Gastrocnemius medialis (tissue), 4 donors: ENCODE measurements at regions not wholly inside any gene's neighbourhood (a gene's known extent, or its start where the extent isn't known, plus 50 kb on each side); places are given as distances from the start of the nearest gene placed in this dataset.

ENCODE experiments used
- ATAC-seq, 2 donors: fragments of 150-250 bp; one replicate each; pipeline ENCODE4 v1.9.1; 2016
- DNase-seq, 2 donors: peaks; one replicate each; pipeline ENCODE4 v3.0.0-alpha.2; 2019
- H3K27ac ChIP-seq, 4 donors: fragments of 200-600 bp; sonication (generic); 1 replicate in 1 of 4; 2 replicates in 3 of 4; pipeline ENCODE4 v1.5.1; 2016 to 2018; ENCODE audit warnings: mild to moderate bottlenecking in 2 of 4, moderate library complexity in 1 of 4
- H3K27me3 ChIP-seq, 3 donors: fragments of 200-600 bp; sonication (generic) in 2 of 3; 1 replicate in 1 of 3; 2 replicates in 2 of 3; pipeline versions ENCODE4 v1.5.1 to v1.6.0; 2016 to 2019; ENCODE audit warnings: mild to moderate bottlenecking in 1 of 3, moderate library complexity in 1 of 3
- H3K36me3 ChIP-seq, 2 donors: fragments of 200-600 bp; sonication (generic) in 1 of 2; one replicate each; pipeline ENCODE4 v1.5.1; 2017 to 2018
- H3K4me1 ChIP-seq, 2 donors: fragments of 200-600 bp; sonication (generic) in 1 of 2; one replicate each; pipeline ENCODE4 v1.5.1; 2016 to 2017; ENCODE audit warnings: mild to moderate bottlenecking in 2 of 2
- H3K4me3 ChIP-seq, 4 donors: fragments of 200-600 bp; sonication (generic) in 3 of 4; 1 replicate in 1 of 4; 2 replicates in 3 of 4; pipeline ENCODE4 v1.5.1; 2016 to 2019; ENCODE audit warnings: mild to moderate bottlenecking in 2 of 4
- H3K9me3 ChIP-seq, 3 donors: fragments of 200-600 bp; sonication (generic) in 2 of 3; 1 replicate in 1 of 3; 2 replicates in 2 of 3; pipeline ENCODE4 v1.5.1; 2016 to 2019
- CTCF ChIP-seq, 5 experiments: fragments of 450-650 bp in 3 of 5; fragments of 200-600 bp in 2 of 5; sonication (generic) in 2 of 5; IDR thresholded peaks in 4 of 5; conservative IDR thresholded peaks in 1 of 5; 1 replicate in 4 of 5; 2 replicates in 1 of 5; pipeline ENCODE4 v1.5.1; 2016 to 2019; ENCODE audit warnings: antibody characterized with exemption in 5 of 5, mild to moderate bottlenecking in 3 of 5, moderate library complexity in 3 of 5
- POLR2A ChIP-seq, 2 donors: fragments of 450-650 bp; IDR thresholded peaks; one replicate each; pipeline ENCODE4 v1.6.1; 2017; ENCODE audit warnings: antibody characterized with exemption in 2 of 2, mild to moderate bottlenecking in 2 of 2, moderate library complexity in 2 of 2
- in situ Hi-C, 4 donors: fragments of 200-750 bp; cut with MboI; loops; one replicate each; pipeline versions ENCODE4 v1.15.0 to v1.8.0; 2017; ENCODE audit warnings: low sequenced_read_pairs in 4 of 4
- intact Hi-C: fragments of 100-400 bp; cut with DNase I; formaldehyde crosslinking; loops from one replicate; pipeline ENCODE4 v1.15.1; 2023; ENCODE audit warnings: low total_unique reads

GRCh38 chr5:68376935-68377334, 161.4 kb downstream of the PIK3R1 start:
- H3K27ac ChIP-seq, result no peak overlapping the region
- H3K27me3 ChIP-seq, result no peaks in the 10 kb centered on the region
- ATAC-seq (no peak), DNase-seq (no peak)
- no peaks in the 10 kb centered on the region for H3K4me1 ChIP-seq
- TF ChIP-seq CTCF (IDR thresholded peaks at IDR 0.05 in 4 of 5, conservative IDR thresholded peaks at IDR 0.05 in 1 of 5) (no peak), POLR2A (IDR thresholded peaks at IDR 0.05) (no peak)
- no peaks in the 10 kb centered on the region for H3K9me3 ChIP-seq
- in situ Hi-C loops (no loop called here), intact Hi-C loops (no loop called here)
- H3K4me3 ChIP-seq, result no peak overlapping the region
- H3K36me3 ChIP-seq, result no peaks in the 10 kb centered on the region

- DNase-seq (no peak), ATAC-seq (no peak)
- TF ChIP-seq CTCF (IDR thresholded peaks at IDR 0.05 in 4 of 5, conservative IDR thresholded peaks at IDR 0.05 in 1 of 5) (no peak), POLR2A (IDR thresholded peaks at IDR 0.05) (no peak)
- Histone ChIP-seq H3K4me3 (no peak overlapping the region), H3K27ac (no peak overlapping the region), H3K4me1 (no peaks in the 10 kb centered on the region), H3K9me3 (no peaks in the 10 kb centered on the region), H3K27me3 (no peaks in the 10 kb centered on the region), H3K36me3 (no peaks in the 10 kb centered on the region)
- in situ Hi-C loops, result no loop called here
- intact Hi-C loops, result no loop called here
Measured at GRCh38 chr5:68377733-68378132, 162.2 kb downstream of the PIK3R1 start.

DNA sequence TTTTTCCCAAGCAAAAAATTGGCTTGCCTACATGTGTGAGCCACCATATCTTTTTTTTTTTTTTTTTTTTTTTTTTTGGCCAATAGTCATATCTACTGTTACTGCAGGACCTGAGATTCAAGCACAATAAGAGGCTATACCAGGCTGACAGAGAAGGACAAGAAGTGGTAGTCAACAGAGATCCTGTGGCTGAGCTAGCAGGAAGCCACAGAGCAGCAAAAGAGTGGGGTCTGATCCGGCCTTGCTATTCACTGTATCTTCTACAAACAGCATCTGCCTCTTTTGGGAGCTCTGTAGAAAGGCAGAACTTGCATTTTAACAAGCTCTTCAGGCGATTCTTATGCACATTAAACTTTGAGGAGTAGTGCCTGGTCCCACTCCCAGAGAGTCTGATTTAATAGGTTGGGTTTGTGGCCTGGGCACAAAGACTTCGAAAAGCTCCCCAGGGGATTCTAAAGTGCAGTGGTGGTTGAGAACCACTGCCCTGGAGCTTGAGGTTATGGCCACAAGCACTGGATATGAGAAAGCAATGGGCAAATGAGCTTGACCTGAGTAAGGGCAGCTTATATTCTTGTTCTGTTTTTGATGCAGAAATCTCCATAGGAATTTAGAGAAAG, 162.8 kb downstream of the PIK3R1 start:
- no peaks in the 10 kb centered on the region for H3K9me3 ChIP-seq
- no peak for DNase-seq
- TF ChIP-seq CTCF (IDR thresholded peaks at IDR 0.05 in 4 of 5, conservative IDR thresholded peaks at IDR 0.05 in 1 of 5) (no peak), POLR2A (IDR thresholded peaks at IDR 0.05) (no peak)
- H3K27me3 ChIP-seq, result no peaks in the 10 kb centered on the region
- H3K27ac ChIP-seq, result no peak overlapping the region
- in situ Hi-C loops, result no loop called here
- no peak overlapping the region for H3K4me3 ChIP-seq
- H3K4me1 ChIP-seq, result no peaks in the 10 kb centered on the region
- no peak for ATAC-seq
- H3K36me3 ChIP-seq, result no peaks in the 10 kb centered on the region
- intact Hi-C loops, result no loop called here

DNA sequence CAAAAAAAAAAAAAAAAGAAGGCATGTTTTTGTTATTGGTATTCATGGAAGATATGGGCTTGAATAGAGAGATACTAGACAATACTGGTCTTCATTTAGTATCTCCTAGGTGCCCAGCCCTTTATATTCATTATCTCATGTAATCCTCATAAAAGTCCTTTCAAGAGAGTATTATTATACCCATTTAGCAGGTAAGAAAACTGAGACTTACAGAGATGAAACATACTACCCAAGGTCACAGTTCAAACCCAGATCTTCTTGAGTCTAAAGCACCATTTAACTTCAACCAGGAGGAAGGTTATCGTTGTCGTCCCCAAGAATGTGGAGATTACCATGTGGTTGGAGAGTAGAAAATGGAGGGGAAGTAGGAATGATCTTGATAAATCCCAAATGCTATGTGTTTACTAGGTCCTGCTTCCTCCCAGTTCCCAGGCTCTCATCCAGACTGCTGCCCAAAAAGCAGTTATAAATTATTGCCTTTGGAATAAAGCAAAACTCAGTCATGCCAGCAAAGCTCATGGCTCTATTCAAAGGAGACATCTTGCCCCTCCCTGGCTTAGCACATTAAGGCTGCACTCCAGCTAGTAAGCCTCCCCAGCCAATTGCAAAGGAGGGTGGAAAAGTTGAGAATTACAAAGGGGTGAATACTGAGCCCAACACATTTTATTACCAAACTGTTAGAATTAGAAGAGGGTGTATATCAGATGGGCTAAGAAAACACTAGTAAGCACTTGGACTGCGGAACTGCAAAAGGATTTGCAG, 163.9 kb downstream of the PIK3R1 start:
- no peak overlapping the region for H3K27ac ChIP-seq
- H3K4me3 ChIP-seq, result no peak overlapping the region
- intact Hi-C loops, result no loop called here
- TF ChIP-seq POLR2A (IDR thresholded peaks at IDR 0.05), result no peak
- TF ChIP-seq CTCF (IDR thresholded peaks at IDR 0.05 in 4 of 5, conservative IDR thresholded peaks at IDR 0.05 in 1 of 5), result no peak
- ATAC-seq (no peak), DNase-seq (no peak)
- in situ Hi-C loops, result no loop called here
- H3K9me3 ChIP-seq, result no peaks in the 10 kb centered on the region
- H3K27me3 ChIP-seq, result no peaks in the 10 kb centered on the region
- no peaks in the 10 kb centered on the region for H3K36me3 ChIP-seq
- H3K4me1 ChIP-seq, result no peaks in the 10 kb centered on the region
